NCI-H2171 treated with DMSO at 0.1 percent for 48 hours (cell line): ENCODE measurements at regions not wholly inside any gene's neighbourhood (a gene's known extent, or its start where the extent isn't known, plus 50 kb on each side); places are given as distances from the start of the nearest gene placed in this dataset.

Experiments
- DNase-seq: peaks from one replicate; lab custom pipeline; 2025; lab: John Stamatoyannopoulos, UW

DNA sequence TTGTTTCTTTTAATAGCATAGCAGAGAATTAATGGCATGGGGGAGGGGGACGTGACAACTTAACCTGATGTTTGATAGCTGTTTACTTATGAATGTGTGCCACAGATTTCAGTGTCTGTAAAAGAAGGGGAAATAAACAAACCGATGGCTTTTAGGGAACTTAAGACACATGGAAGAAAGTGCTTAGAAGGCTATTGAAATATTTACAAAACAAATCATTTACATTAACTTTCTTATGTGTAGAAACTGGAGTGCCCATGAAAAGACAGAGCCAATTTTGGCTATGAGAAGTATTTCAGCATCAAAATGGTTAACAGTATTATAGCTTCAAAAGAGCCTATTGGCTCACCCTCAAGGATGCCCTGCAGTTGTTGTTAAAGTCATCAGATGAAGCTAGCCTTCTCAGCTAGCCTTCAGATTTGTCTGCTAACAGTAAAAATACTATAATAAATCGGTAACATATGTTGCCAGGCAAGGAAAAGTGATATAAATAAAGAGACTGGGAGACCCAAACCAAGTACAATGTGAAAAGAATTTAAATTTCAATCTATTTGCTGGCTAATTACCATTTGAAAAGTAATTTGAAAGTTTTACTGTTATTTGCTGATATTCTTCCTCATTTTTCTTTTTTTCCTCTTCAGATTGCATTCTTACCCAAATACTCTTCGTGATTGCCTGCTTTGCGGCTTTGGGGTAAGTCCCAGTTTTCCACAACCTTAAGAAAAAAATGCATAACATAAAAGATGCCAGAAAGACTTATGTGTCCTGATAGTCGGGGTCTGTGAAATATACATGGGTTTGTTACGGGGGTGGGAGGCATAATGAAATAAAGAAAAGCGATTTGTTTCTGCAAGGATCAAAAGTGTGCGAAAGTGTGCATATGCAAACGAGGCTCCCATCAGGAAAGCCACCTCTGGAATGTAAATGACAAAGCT is 256.4 kb downstream of the MEIS1 start:
- DNase-seq = no peak

DNA sequence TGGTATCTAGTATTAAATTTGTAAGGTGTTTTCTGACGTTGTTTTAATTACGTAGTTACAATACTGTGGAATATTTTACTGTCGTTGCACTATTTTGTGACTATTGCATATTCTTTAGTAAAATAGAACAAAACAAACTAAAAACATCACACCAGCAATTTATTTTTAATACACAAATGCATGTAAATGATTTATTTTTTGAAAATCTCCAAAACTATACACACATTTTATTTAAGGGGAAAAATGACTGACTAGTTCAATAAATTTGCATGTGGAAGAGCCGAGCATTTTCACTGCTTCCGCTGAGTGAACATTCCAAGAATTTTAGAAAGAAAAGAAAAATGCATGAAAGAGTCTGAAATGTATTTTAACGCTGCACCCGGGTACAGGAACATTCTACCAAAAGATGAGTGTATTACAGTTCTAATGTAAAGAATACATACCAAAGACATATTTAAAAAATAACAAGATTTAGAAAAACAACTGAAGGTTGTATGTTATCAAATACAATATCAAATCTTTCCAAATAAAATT is 257.7 kb downstream of the MEIS1 start:
- no peak for DNase-seq

DNA sequence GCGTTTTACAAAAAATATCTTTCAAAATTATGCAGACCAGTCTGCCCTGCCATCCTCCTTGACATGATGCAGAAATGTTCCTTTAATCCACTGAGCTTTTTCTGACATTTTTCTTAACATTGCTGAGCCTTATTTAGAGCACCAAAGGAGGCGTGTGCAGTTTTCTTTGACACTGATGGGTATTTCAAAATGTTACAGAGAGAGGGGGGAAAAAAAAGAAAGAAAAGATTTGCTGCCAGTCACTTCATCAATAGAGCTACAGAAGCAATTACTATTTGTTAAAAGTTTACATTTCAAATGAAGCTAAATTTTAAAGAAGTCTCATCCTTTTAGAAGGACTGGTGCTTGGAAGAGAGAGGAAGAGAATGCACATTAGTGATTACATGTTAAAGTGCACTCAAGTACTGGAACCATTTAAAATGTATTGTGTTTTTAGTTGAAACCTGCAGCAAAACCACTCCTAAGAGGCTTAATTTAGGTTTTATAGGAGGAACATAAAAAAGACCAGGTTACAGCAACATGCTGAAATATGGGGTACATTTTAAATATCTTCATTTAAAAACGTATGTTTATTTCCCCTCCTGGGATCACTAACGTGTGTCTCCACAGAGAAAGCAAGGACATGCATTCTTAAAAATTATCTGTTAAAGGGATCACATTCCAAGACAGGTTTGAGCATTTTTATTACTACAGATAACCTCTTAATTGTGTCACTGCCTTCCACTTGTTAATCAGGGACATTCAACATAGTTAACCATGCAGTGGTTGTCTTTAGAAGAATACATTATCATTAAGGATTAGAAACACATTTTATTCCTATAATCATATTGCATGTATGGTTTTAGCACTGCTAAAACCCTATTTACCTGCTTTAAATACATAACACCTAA is 258.4 kb downstream of the MEIS1 start:
- DNase-seq = no peak

DNA sequence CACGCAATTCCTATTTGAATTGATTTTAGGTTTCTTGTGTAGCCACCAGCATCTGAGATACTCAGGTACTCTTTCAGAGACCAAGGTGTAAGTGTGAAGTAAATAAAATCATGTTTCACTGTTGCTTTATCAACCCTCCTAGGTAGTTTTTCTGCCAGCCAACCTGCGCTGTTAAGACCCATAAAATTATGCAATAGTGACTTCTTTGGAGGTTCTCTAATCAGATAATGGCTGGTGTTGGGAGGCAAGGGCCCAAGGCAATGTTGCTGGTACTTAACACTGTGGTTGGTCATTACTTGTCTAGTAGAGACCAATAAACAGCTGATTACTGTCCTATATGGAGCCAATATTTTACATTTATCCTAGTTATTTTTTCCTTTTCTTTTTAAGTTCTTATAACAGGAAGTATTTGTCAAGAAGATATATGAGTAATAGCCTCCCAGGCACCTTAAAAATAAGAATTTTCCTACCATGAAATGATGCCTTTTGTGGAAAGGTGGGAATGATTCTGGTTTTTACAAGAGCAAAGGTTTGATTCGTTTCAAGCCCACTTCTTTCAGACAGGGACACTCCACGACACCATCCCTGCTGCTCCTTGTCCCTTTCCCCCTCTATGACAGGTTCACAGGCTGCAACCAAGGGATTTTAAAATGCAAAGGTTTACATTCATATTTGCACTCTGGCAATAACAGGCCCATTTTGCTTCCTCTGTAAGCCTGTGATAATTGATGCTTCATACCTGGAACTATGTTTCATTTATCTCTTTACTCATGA is 259.3 kb downstream of the MEIS1 start:
- no peak for DNase-seq

DNA sequence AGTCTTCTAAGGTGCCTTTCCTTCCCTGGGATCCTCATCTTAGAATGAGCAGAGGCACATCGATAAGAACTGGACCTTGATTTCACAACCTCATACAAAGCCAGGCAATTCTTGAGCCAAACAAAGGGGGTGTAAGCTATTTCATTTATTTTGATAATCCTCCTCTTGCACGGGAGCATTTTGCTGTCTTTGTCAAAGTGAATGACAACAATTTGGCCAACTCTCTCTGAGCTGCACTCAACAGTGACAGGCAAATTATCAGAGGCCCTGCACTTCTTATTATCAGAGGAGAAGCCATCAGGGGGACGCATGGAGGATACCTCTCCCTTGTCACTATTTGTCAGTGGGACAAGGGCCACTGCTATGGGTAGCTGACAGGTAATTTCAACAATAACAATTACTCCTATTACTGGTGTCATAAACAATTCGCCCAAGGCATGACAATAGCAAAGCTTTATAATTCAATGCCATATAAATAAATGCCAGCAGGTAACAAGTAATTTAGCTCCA is 260.4 kb downstream of the MEIS1 start:
- no peak for DNase-seq

DNA sequence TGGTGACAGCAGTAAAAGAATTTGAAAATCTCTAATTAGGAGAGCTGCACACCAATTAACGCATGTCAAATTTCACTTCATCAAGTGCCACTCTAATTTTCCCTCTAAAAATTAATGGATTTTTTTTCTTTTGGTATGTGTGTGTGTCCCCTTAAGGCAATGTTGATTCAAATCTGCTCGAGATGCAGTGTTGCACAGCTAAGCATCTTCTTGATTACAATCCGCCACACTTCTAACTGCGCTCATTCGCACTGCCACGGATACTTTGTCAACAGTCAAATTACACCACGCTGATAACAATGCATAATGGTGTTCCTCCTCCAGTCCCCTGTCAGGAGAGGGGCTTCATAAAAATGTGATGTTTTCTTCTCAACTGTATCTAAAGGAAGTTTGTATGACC is 261.4 kb downstream of the MEIS1 start:
- DNase-seq = no peak

DNA sequence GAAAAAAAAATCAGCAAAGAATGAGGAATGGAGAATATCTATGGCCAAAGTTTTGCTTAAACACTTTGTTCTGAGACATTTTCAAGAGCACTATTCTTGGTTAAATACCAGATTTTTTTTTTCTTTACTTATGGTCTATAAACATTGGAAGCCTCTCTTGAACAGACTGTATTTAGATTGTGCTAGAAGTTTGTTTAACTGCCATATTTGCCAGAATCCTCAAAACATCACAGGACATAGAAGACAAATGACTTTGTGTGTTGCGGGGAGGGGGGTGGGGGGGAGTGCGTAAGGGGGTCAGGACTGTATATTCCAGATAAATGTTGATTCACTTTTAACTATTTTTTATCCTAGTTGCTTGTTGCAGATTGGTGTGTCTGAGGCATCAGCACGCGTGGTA is 262.0 kb downstream of the MEIS1 start:
- DNase-seq = no peak

DNA sequence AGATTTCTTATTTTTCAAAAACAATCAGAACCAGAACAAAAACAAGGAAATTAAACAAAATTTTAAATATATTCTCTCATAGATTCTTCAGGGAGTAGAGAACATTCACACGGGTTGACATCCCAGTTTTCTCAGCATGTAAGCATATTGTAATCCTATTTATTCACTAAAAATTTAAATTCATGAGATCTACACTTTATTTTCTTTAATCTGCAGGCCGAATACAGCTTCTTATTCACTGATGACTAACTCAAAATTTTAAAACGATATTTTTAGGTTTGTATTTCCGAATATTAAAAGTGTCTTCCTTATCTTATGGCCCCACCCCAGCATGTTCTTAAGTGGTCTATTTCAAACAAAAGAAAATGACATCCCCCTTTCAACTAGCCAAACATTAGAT is 262.4 kb downstream of the MEIS1 start:
- no peak for DNase-seq

DNA sequence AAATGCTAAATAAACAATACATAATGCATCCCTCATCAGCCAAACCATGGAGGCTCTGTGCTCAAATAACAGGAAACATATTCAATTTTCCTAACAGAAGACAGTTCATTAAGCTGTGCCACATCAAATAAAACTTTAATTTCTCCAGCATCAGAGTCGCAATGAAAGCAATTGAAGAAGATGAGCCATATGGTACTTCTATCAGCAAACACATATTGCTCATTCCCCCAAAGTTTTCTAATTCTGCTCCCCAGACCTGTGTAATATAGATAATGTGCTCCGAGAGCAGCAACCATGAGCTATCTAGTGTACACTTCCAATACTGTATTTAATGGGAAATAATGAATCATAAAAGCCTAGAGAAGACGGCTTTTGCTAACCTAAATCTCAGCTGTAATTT is 263.2 kb downstream of the MEIS1 start:
- peak; percentile 12 for DNase-seq

DNA sequence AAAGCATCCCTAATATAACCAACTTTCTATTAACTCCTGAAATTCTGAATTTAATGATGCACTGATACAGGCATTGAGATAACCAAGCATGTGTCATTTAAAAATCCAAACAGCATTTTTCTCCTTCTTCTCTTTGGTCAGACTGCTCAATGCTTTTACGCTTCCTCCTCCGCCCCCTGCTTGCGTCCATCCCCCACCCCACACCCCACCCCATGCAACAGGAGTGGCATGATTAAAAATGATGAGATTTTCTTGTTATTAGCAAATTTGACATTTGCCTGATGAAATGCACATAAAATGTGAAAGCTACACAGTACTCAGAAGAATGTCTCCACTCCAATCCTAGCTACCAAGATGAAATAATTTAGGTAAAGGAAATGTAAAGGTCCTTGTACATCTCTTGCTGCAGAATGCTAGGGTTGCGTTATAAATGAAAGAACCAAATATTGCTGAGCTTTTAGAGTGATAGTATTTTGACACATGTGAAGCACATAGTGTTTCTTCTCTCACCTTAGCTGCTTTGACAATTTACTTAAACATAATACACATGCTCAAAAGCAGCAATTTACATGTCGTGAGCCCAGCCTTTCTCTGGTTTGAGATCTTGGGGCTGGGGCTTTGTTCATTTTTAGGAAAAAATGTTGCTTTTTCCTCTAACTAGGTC is 263.8 kb downstream of the MEIS1 start:
- no peak for DNase-seq

DNA sequence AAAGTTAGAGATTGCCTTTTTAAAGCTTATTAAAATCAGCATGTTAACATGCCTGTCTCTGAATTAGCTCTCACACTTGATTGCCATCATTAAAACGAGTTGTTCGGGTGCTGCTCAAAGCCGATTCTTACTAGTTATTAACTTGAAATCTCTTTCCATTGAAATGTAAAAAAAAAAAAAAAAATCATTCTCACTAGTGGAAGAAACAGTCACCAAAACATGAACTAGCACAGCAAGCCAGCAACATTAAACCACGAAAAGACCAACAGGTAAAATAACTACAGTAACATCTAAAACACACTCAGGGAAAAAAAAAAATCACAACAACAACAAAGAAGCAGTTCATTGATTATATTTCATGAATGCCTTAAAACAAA is 264.5 kb downstream of the MEIS1 start:
- DNase-seq = no peak

DNA sequence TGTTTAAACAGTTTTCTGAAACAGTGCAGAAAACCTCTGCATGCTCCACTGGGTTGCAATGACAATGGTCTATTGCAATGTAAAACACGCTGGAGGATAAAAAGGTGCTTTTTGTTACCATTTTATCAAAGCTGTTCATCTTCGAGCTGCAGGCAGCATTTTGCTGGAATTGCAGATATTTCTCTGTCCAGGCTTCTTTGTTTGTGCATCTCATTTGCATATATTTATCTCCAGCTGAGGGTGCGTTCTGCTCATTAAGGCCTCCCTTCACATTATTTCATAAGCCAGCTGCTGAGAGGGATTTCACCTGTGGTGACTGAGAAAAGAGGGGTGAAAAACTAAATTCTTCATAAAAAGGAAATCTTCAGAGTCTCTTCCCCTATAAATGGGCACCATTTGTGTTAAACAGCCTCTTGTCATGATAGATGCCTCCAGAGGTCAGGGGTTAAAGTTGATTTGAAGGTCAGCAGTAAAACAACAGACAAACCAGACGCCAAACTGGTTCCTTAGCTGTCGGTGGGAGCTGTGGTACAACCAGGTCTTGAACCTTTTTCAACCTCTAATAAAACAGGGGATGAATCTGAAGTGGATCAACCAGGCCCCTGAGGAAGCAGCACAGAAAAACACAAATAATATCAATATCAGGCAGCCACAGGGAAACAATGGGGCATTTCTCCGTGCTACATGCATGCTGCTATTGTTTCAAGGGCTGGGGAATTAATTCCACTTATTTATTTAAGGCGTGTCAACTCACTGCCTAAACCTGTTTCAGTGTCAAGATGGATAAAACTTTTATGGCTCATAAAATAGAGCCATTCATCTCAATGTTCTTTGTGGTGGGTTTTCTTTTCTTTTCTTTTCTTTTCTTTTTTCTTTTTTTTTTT is 265.1 kb downstream of the MEIS1 start:
- DNase-seq = no peak

DNA sequence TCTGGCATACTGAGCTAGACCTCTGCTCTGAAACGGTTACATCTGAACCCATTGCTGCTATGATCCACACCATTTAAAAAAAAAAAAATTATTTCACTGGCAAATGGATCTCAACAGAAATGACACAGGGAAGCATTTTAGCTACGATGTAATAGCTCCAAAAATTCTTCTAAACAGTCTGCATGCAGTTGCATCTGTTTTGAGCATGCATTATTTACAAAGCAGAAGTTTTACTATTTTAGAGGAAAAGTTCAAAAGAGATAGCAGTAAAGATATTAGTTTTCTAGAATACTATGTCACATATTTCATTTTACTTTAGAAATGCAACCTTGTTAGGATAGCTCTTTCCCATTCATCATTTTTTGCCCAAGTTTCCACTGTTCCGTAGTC is 265.7 kb downstream of the MEIS1 start:
- no peak for DNase-seq

DNA sequence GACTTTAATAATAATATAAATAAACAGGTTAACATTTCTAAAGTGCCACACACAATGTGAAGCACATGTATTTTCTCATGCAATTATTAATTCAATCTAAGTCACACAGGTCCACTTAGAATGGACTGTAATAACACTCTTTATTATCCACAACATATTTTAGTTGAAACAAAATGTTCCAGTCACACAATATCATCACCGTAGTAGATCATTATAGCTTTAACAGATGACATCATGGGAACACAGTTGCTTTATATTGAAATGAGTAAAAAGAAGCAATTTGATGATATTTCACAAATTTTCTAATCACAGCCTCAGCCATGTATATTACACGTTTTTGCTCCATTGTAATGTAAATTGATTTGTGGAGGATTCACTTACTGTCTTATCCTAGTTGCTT is 266.3 kb downstream of the MEIS1 start:
- no peak for DNase-seq

DNA sequence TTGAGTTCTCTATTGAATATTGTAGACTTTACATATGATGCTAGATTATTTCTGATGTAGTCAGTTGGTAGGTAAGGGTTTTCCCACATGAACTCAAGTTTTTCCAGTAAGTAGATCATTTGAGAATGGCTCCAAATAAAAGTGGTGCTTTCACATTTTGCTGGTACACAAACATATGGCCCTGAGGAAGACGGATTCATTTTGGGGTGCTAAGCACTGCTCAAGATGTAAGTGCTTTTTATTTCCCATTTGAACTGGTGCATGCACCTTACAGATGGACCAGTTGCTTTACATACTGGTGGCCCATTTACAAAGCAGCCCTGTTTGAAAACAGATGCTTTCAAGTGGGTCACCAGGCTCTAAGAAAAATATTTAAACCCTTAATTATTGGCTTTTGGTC is 266.7 kb downstream of the MEIS1 start:
- no peak for DNase-seq

DNA sequence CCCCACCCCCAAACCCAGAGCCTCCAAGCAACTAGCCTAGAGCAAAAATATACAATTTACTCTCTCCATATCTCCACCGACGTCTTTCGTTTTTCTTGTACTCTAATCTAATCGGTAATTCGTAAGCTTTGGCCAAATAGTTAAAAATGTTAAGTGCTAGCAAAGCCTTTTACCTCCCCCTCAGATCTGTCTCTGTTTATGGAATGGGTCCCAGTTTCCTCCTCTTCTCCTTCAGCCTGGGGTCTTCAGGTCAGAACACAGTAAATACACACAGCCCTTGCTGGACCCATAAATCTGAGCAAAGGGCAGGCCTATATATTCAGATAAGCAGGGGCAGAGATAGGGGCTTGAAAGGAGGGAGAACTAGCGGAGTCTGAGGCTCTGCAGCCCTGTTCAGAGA is 267.4 kb downstream of the MEIS1 start:
- DNase-seq = no peak

DNA sequence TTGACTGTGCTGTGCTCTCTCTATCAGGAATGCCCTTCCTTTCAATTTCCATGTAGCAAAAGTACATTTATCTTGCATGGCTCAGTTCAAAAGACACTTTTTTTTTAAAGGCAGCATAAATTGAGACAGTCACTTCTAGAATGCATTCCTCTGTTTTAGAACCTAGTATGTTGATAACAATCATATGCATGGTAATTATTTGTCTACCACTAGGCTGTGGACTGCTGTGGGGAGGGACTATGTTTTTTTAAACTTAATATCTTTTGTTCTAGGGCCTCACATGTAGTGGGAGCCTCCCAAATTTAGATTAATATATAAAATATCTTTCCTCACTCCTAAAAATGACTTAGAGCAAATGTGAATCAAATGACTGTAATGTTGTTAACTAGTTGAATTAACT is 269.9 kb downstream of the MEIS1 start:
- DNase-seq = no peak

DNA sequence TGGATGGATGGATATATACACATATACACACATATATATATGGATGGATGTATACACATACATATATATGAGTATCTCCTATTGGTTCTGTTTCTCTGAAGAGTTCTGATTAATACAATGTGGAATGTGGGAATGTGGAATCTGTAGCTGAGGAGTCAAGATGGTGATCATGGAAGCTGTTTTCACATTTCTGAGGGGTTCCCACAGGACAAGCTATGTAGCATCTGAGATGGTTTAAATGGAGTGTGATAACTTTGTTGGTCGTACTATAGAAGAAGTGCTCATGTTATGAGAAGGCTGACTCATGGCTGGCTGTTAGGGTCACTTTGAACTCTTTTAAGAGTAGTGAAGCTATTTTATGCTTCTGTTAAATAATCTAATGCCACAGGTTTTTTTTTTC is 279.7 kb downstream of the MEIS1 start:
- DNase-seq = no peak

DNA sequence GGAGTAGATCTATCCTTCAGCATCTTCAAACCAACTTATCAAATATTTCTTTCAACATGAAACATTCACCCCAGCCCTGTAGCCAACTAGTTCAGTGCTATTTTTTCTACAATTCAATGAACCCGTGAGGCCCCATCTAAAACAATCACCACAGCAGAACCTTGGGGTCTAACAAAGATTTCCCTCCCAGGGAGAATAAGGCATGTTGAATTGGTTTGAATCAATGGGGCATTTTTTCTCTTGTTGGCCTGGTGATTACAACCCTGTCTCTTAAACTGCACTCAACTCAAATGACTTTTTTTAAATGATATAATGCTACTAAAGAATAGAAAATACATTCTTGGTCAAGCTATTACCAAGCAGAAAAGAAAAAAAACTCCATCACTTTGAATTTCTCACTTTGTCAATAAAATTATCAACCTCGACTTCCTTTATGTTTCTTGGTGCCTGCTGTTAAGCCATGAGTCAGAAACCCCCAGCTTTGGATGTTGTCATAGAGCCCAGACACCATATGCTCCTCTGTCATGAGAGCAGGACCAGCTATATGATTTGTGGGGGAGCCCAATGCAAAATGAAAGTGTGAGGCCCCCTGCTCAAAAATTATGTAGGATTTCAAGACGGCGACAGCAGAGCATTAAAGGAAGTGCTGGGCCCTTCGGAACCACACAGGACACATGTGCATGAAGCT is 282.4 kb downstream of the MEIS1 start:
- peak; percentile 56 for DNase-seq

DNA sequence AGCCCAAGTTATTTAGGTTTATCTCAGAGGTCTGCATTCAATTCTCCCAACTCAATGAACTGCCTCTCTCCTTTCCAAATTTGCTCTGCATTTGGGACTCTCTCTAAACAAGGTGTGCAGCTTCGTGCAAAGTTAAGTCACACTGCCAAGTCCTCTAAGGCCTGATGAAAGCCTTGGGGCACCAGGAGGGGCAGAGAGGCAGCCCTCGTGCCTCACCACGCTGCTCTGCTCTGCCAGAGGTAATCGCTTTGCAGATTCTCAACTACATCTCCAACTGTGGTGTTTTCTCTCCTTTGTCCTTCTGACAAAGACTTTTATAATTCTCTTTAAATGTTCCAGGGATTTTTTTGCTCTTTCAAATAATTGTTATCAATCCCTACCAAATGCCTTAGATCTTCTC is 283.0 kb downstream of the MEIS1 start:
- DNase-seq = no peak
